Spleen (tissue), 11 donors: ENCODE measurements at regions not wholly inside any gene's neighbourhood (a gene's known extent, or its start where the extent isn't known, plus 50 kb on each side); places are given as distances from the start of the nearest gene placed in this dataset.

Experiments used
- DNase-seq: peaks from one replicate; pipeline ENCODE4 v3.0.0-alpha.2; 2020
- H3K27ac ChIP-seq, 8 donors: fragments of 200-600 bp; sonication (generic) in 7 of 8; 1 replicate in 4 of 8; 2 replicates in 4 of 8; pipeline versions ENCODE4 v1.5.0 to v1.8.0; 2016 to 2021; ENCODE audit warnings: inconsistent platforms in 4 of 8, mild to moderate bottlenecking in 4 of 8, moderate library complexity in 1 of 8
- H3K27me3 ChIP-seq, 7 donors: fragments of 200-600 bp; sonication (generic) in 6 of 7; replicated peaks in 1 of 7; 1 replicate in 4 of 7; 2 replicates in 3 of 7; pipeline versions ENCODE4 v1.5.0 to v1.8.0; 2016 to 2021; ENCODE audit warnings: inconsistent platforms in 3 of 7, mild to moderate bottlenecking in 1 of 7
- H3K36me3 ChIP-seq, 6 donors: fragments of 200-600 bp; sonication (generic) in 5 of 6; 1 replicate in 4 of 6; 2 replicates in 2 of 6; pipeline versions ENCODE4 v1.5.0 to v1.8.0; 2016 to 2021; ENCODE audit warnings: inconsistent platforms in 2 of 6
- H3K4me1 ChIP-seq, 6 donors: fragments of 200-600 bp; sonication (generic) in 5 of 6; 1 replicate in 3 of 6; 2 replicates in 3 of 6; pipeline versions ENCODE4 v1.5.0 to v1.8.0; 2016 to 2021; ENCODE audit warnings: inconsistent platforms in 3 of 6
- H3K4me3 ChIP-seq, 8 donors: fragments of 200-600 bp; sonication (generic) in 7 of 8; 1 replicate in 4 of 8; 2 replicates in 4 of 8; pipeline versions ENCODE4 v1.5.0 to v1.8.0; 2016 to 2021; ENCODE audit warnings: inconsistent platforms in 4 of 8, mild to moderate bottlenecking in 4 of 8, moderate library complexity in 2 of 8
- H3K9me3 ChIP-seq, 8 donors: fragments of 200-600 bp; sonication (generic) in 7 of 8; 1 replicate in 4 of 8; 2 replicates in 4 of 8; pipeline versions ENCODE4 v1.5.0 to v1.8.0; 2016 to 2021; ENCODE audit warnings: inconsistent platforms in 4 of 8
- CTCF ChIP-seq, 11 experiments: fragments of 200-600 bp in 7 of 11; fragments of 450-650 bp in 4 of 11; sonication (generic) in 4 of 11; IDR thresholded peaks in 8 of 11; conservative IDR thresholded peaks in 3 of 11; 1 replicate in 7 of 11; 2 replicates in 4 of 11; pipeline versions ENCODE4 v1.4.0 to v1.8.0; 2016 to 2021; ENCODE audit warnings: antibody characterized with exemption in 11 of 11, inconsistent platforms in 4 of 11, mild to moderate bottlenecking in 1 of 11
- POLR2A ChIP-seq, 3 donors: fragments of 450-650 bp; IDR thresholded peaks; one replicate each; pipeline ENCODE4 v1.5.1; 2017; ENCODE audit warnings: antibody characterized with exemption in 3 of 3, mild to moderate bottlenecking in 1 of 3
- POLR2AphosphoS5 ChIP-seq, 3 donors: sonication (generic); formaldehyde crosslinking; IDR thresholded peaks; one replicate each; pipeline ENCODE4 v1.5.1; 2017; ENCODE audit warnings: antibody characterized with exemption in 3 of 3
- WGBS, 5 donors: extraction: QIAGEN DNeasy Blood & Tissue Kit in 3 of 5; methylation state at CpG; one replicate each; pipeline versions ENCODE4 v1.1.5 to v1.1.7; 2013 to 2018; 5-methylcytosine and 5-hydroxymethylcytosine counted together
- intact Hi-C: fragments of 100-400 bp; cut with DNase I; formaldehyde crosslinking; loops from one replicate; pipeline ENCODE4 v1.15.0; 2023; ENCODE audit warnings: low total_unique reads
- donor health status: healthy with polysubstance abuse.
- donor health status: DM: no; HTN: no; CAD: no; lungs with moderate emphysema.
- donor health status: DM: no; HTN: no; CAD: no.
- donor health status: Bipolar disorder and iron deficiency.
- donor health status: healthy.
- donor health status: DM: no; HTN: no; CAD: no.
- donor health status: DM: yes; HTN: yes; CAD: no.

- WGBS, 5 donors: 59 to 93% (median 89%) methylated on average over 3 of the region's 3 CpGs
- Histone ChIP-seq H3K4me3 (no peak overlapping the region), H3K4me1 (no peaks in the 10 kb centered on the region), H3K9me3 (peaks cover 0 to 10% (median under 1%) of the 10 kb centered on the region in 8 donors), H3K36me3 (no peaks in the 10 kb centered on the region), H3K27ac (no peak overlapping the region), H3K27me3 (no peaks in the 10 kb centered on the region)
- TF ChIP-seq POLR2A (IDR thresholded peaks at IDR 0.05): no peak
- TF ChIP-seq CTCF (IDR thresholded peaks at IDR 0.05 in 8 of 11, conservative IDR thresholded peaks at IDR 0.05 in 3 of 11): no peak
- no peak for TF ChIP-seq POLR2AphosphoS5 (IDR thresholded peaks at IDR 0.05)
- no peak for DNase-seq
- intact Hi-C loops: no loop called here
Observed at GRCh38 chr3:22523925-22524324, 679.2 kb upstream of the UBE2E2 start.

GRCh38 chr3:22526266-22526837 is 676.8 kb upstream of the UBE2E2 start:
- Histone ChIP-seq H3K27ac (no peak overlapping the region), H3K27me3 (no peaks in the 10 kb centered on the region), H3K4me1 (no peaks in the 10 kb centered on the region), H3K4me3 (no peak overlapping the region), H3K36me3 (no peaks in the 10 kb centered on the region), H3K9me3 (peaks cover 0 to 10% (median 0%) of the 10 kb centered on the region in 8 donors)
- 41 to 65% (median 53%) methylated on average over 1 of the region's 1 CpG for WGBS, 5 donors
- no peak for TF ChIP-seq CTCF (IDR thresholded peaks at IDR 0.05 in 8 of 11, conservative IDR thresholded peaks at IDR 0.05 in 3 of 11)
- no peak for TF ChIP-seq POLR2AphosphoS5 (IDR thresholded peaks at IDR 0.05)
- no peak for TF ChIP-seq POLR2A (IDR thresholded peaks at IDR 0.05)
- intact Hi-C loops: no loop called here
- DNase-seq: no peak

GRCh38 chr3:22536541-22536940 is 666.6 kb upstream of the UBE2E2 start:
- peaks cover 0 to 10% (median 0%) of the 10 kb centered on the region in 8 donors for H3K9me3 ChIP-seq
- DNase-seq: no peak
- intact Hi-C loops: no loop called here
- 67 to 94% (median 83%) methylated on average over 1 of the region's 1 CpG for WGBS, 5 donors
- TF ChIP-seq CTCF (IDR thresholded peaks at IDR 0.05 in 8 of 11, conservative IDR thresholded peaks at IDR 0.05 in 3 of 11): no peak
- no peak for TF ChIP-seq POLR2AphosphoS5 (IDR thresholded peaks at IDR 0.05)
- TF ChIP-seq POLR2A (IDR thresholded peaks at IDR 0.05): no peak
- no peaks in the 10 kb centered on the region for H3K27me3 ChIP-seq
- no peak overlapping the region for H3K27ac ChIP-seq
- no peak overlapping the region for H3K4me3 ChIP-seq
- no peaks in the 10 kb centered on the region for H3K4me1 ChIP-seq
- no peaks in the 10 kb centered on the region for H3K36me3 ChIP-seq

- Histone ChIP-seq H3K9me3 (peaks cover 0 to 2% (median 0%) of the 10 kb centered on the region in 8 donors), H3K4me3 (no peak overlapping the region), H3K27ac (no peak overlapping the region), H3K4me1 (no peaks in the 10 kb centered on the region), H3K36me3 (no peaks in the 10 kb centered on the region), H3K27me3 (no peaks in the 10 kb centered on the region)
- DNase-seq: no peak
- intact Hi-C loops: no loop called here
- TF ChIP-seq POLR2A (IDR thresholded peaks at IDR 0.05) (no peak), POLR2AphosphoS5 (IDR thresholded peaks at IDR 0.05) (no peak), CTCF (IDR thresholded peaks at IDR 0.05 in 8 of 11, conservative IDR thresholded peaks at IDR 0.05 in 3 of 11) (no peak)
- WGBS, 5 donors: 32 to 76% (median 58%) methylated on average over 1 of the region's 1 CpG
Observed at GRCh38 chr3:22537560-22537959, 665.6 kb upstream of the UBE2E2 start.
